ENCODE measurements at regions not wholly inside any gene's neighbourhood (a gene's known extent, or its start where the extent isn't known, plus 50 kb on each side); places are given as distances from the start of the nearest gene placed in this dataset.
"Not testable (repeated sequence)": the region's sequence is repeated elsewhere in the genome, so short reads cannot be mapped to it uniquely, and the experiment has no call there.

- no peak for DNase-seq (ENCODE audit: low read depth)
- no peak for TF ChIP-seq CTCF (IDR thresholded peaks at IDR 0.05; ENCODE audit: low read length, missing control alignments)
- no peak overlapping the region for H3K4me3 ChIP-seq (replicated peaks; ENCODE audit: low read depth, low read length)
Observed at GRCh38 chrX:3443184-3443583, 96.7 kb upstream of the MXRA5 start.

DNA sequence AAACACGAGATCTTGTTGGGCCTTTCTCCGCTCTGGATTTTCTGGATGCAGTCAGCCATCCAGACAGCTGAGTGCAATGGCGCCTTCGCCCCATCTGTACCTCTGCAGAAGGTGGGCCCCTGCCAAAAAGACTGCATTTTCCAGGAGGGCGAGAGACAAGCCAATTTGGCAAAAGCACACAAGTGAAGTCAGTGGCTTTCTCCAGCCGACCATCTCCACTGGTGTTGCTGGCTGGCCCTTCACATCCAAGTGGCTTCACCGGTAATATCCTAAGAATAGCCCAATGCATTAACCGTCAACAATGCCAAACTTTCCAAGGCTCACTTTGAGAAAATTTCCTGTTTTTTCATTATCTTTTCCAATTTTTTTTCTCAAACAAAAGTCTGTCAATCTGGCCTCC, 96.2 kb upstream of the MXRA5 start:
- no peak overlapping the region for H3K4me3 ChIP-seq (replicated peaks; ENCODE audit: low read depth, low read length)
- no peak for TF ChIP-seq CTCF (IDR thresholded peaks at IDR 0.05; ENCODE audit: low read length, missing control alignments)
- DNase-seq (ENCODE audit: low read depth) = no peak

DNA sequence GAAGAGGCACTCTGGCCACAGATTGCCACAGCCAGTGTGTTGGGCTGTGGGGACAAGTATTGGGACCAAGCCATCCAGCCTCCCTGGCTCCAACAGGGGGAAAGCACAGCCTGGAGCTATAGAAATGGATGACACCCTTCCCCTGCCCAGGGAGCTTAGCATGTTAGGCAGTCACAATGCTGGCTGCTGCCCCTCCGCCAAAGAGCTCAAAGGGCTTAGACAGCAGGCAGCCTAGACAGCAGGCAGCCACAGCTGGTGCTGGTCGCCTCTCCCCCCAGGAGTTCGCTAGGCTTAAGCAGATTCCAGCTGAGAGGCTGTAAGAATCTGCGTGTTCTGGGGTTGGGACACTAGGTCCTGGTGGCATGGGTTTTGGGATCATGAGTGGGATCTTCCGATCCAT, 94.5 kb upstream of the MXRA5 start:
- no peak for TF ChIP-seq CTCF (IDR thresholded peaks at IDR 0.05; ENCODE audit: low read length, missing control alignments)
- H3K4me3 ChIP-seq (replicated peaks; ENCODE audit: low read depth, low read length) = no peak overlapping the region
- DNase-seq (ENCODE audit: low read depth) = no peak

DNA sequence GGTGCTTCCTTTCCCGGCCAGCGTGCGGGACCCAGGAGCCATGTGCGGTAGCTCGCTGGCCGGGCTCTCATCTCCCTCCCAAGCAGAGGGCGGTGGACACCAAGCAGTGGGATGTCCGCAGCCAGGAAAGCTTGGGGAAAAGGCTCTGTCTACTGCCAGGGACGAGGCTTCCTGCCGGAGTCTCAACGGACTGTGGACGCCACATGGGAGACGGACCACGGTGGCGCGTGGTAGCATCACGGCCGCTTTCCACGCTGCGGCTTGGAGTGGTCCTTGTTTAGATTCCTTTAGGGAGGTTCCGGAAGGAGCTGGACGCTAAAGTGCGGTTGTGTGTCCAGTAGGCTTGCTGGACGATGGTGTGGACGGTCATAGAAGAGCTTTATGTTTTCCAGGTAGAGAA, 89.5 kb upstream of the MXRA5 start:
- DNase-seq (ENCODE audit: low read depth); H3K4me3 ChIP-seq (replicated peaks; ENCODE audit: low read depth, low read length): not testable (repeated sequence)

- DNase-seq (ENCODE audit: low read depth) = no peak
- H3K4me3 ChIP-seq (replicated peaks; ENCODE audit: low read depth, low read length) = no peak overlapping the region
- TF ChIP-seq CTCF (IDR thresholded peaks at IDR 0.05; ENCODE audit: low read length, missing control alignments) = no peak
Observed at GRCh38 chrX:3435057-3435456, 88.6 kb upstream of the MXRA5 start.

DNA sequence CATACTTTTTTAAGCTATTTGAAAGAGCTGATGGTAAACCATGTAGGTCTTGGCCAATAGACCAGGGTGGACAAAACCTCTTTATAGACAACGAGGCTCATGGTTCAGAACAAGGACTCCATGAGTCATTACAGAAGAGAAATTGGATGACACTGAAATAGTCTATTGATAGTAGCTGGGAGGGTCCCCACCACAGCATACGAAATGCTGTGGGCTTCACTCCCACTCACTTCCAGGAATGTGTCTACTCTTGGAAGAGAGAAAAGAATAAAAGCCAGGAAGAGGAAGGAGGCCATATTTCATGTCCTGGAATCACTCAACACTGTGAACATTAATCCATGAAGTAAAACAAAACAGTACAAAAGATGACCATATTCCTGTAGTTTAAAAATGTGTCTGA, 82.3 kb upstream of the MXRA5 start:
- no peak for DNase-seq (ENCODE audit: low read depth)
- H3K4me3 ChIP-seq (replicated peaks; ENCODE audit: low read depth, low read length) = no peak overlapping the region
- no peak for TF ChIP-seq CTCF (IDR thresholded peaks at IDR 0.05; ENCODE audit: low read length, missing control alignments)

DNA sequence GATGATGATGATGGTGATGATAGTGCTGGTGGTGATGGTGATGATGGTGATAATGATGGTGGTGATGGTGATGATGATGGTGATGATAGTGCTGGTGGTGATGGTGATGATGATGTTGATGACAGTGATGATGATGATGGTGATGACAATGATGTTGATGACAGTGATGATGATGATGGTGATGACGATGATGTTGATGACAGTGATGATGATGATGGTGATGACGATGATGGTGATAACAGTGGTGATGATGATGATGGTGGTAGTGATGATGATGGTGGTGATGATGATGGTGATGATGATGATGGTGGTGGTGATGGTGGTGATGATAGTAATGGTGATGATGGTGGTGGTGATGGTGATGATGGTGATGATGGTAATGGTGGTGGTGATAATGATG, 80.1 kb upstream of the MXRA5 start:
- no peak overlapping the region for H3K4me3 ChIP-seq (replicated peaks; ENCODE audit: low read depth, low read length)
- no peak for DNase-seq (ENCODE audit: low read depth)
- no peak for TF ChIP-seq CTCF (IDR thresholded peaks at IDR 0.05; ENCODE audit: low read length, missing control alignments)

GRCh38 chrX:3425031-3425430, 78.6 kb upstream of the MXRA5 start:
- H3K4me3 ChIP-seq (replicated peaks; ENCODE audit: low read depth, low read length) = no peak overlapping the region
- TF ChIP-seq CTCF (IDR thresholded peaks at IDR 0.05; ENCODE audit: low read length, missing control alignments) = no peak
- no peak for DNase-seq (ENCODE audit: low read depth)

All from fibroblast of pulmonary artery (primary cell).